HL-60 (cell line): ENCODE measurements at regions not wholly inside any gene's neighbourhood (a gene's known extent, or its start where the extent isn't known, plus 50 kb on each side); places are given as distances from the start of the nearest gene placed in this dataset.

ENCODE experiments used
- DNase-seq, 2 experiments: peaks; one replicate each; pipeline ENCODE4 v3.0.0-alpha.2; 2010 to 2020; ENCODE audit warnings: low read depth in 1 of 2, low spot score in 1 of 2
- H3K27ac ChIP-seq: fragments of 250-450 bp; sonication (Bioruptor Pico); replicated peaks from 2 replicates; pipeline ENCODE4 v1.5.1; 2020; ENCODE audit warnings: mild to moderate bottlenecking, moderate library complexity
- H3K27me3 ChIP-seq: fragments of 250-450 bp; sonication (Bioruptor Pico); 2 replicates; pipeline ENCODE4 v1.5.1; 2021; ENCODE audit warnings: mild to moderate bottlenecking, moderate library complexity; ENCODE audit not compliant: insufficient read depth, poor library complexity, severe bottlenecking
- H3K4me3 ChIP-seq: replicated peaks from 2 replicates; pipeline ENCODE4 v1.5.1; 2011; ENCODE audit warnings: mild to moderate bottlenecking, control low read depth, low read length; ENCODE audit not compliant: insufficient read depth
- CTCF ChIP-seq: IDR thresholded peaks from one replicate; pipeline ENCODE4 v1.5.1; 2011; ENCODE audit warnings: low read length, control low read depth, inconsistent platforms; ENCODE audit not compliant: insufficient read depth
- GABPA ChIP-seq: IDR thresholded peaks from 2 replicates; pipeline ENCODE4 v1.6.1; 2012; ENCODE audit warnings: low read depth
- POLR2AphosphoS5 ChIP-seq: IDR thresholded peaks from 2 replicates; pipeline ENCODE4 v1.6.1; 2012; ENCODE audit warnings: low read depth
- REST ChIP-seq: IDR thresholded peaks from 2 replicates; pipeline ENCODE4 v1.6.1; 2012; ENCODE audit warnings: low read depth; ENCODE audit not compliant: insufficient replicate concordance
- SPI1 ChIP-seq: IDR thresholded peaks from 2 replicates; pipeline ENCODE4 v1.6.1; 2012; ENCODE audit warnings: low read depth, mild to moderate bottlenecking, borderline replicate concordance

- no peak overlapping the region for H3K4me3 ChIP-seq
- no peaks in the 10 kb centered on the region for H3K27me3 ChIP-seq
- no peak overlapping the region for H3K27ac ChIP-seq
- DNase-seq = no peak
- TF ChIP-seq SPI1 (no peak), REST (no peak), CTCF (no peak), GABPA (no peak), POLR2AphosphoS5 (no peak)
Measured at GRCh38 chr7:46606761-46607160, 685.7 kb upstream of the IGFBP3 start.

- H3K27ac ChIP-seq = no peak overlapping the region
- no peak for DNase-seq
Measured at GRCh38 chr7:46604241-46604661, 683.2 kb upstream of the IGFBP3 start.

GRCh38 chr7:46603780-46604179, 682.7 kb upstream of the IGFBP3 start:
- DNase-seq = no peak
- no peak for TF ChIP-seq POLR2AphosphoS5
- no peak for TF ChIP-seq GABPA
- TF ChIP-seq SPI1 = no peak
- no peak for TF ChIP-seq CTCF
- TF ChIP-seq REST = no peak
- no peaks in the 10 kb centered on the region for H3K27me3 ChIP-seq
- no peak overlapping the region for H3K27ac ChIP-seq
- no peak overlapping the region for H3K4me3 ChIP-seq

More at GRCh38 chr7:46604241-46604661, 683.2 kb upstream of the IGFBP3 start:
- TF ChIP-seq SPI1 (no peak), REST (no peak), POLR2AphosphoS5 (no peak), CTCF (no peak), GABPA (no peak)
- Histone ChIP-seq H3K27me3 (no peaks in the 10 kb centered on the region), H3K4me3 (no peak overlapping the region)
